SK-N-SH (cell line): ENCODE measurements at regions not wholly inside any gene's neighbourhood (a gene's known extent, or its start where the extent isn't known, plus 50 kb on each side); places are given as distances from the start of the nearest gene placed in this dataset.

Experiments used
- CTCF ChIA-PET: fragments of 300-600, 350-600 bp; formaldehyde crosslinking; extraction: SDS; loops from one replicate; lab custom pipeline; 2021; lab: Yijun Ruan, JAX
- POLR2A ChIA-PET: fragments of 350-600 bp; sonication (Branson Sonifier 250); formaldehyde crosslinking; extraction: SDS; loops from one replicate; lab custom pipeline; 2020; ENCODE audit warnings: antibody characterized with exemption, inconsistent platforms; lab: Yijun Ruan, JAX
- DNase-seq: peaks from one replicate; pipeline ENCODE4 v3.0.0; 2012
- H2AFZ ChIP-seq: fragments of 200-600 bp; sonication (generic); 2 replicates; pipeline ENCODE4 v1.8.1; 2016; ENCODE audit warnings: antibody characterized with exemption, mild to moderate bottlenecking, low read depth
- H3F3A ChIP-seq: fragments of 200-600 bp; sonication (generic); replicated peaks from 2 replicates; pipeline ENCODE3; 2016; ENCODE audit warnings: antibody characterized with exemption, mild to moderate bottlenecking; ENCODE audit not compliant: insufficient read depth
- H3K27ac ChIP-seq, 2 experiments: fragments of 200-500 bp in 1 of 2; fragments of 200-600 bp in 1 of 2; sonication (Bioruptor generic) in 1 of 2; sonication (generic), shearing (Covaris generic) in 1 of 2; 2 replicates each; pipeline versions ENCODE4 v1.5.1 to v1.6.1; 2014 to 2016; ENCODE audit warnings: low read depth in 2 of 2, inconsistent platforms in 1 of 2, low read length in 1 of 2, mild to moderate bottlenecking in 1 of 2, mixed read lengths in 1 of 2
- H3K27me3 ChIP-seq: fragments of 200-600 bp; sonication (generic), shearing (Covaris generic); 2 replicates; pipeline ENCODE4 v1.6.1; 2016; ENCODE audit warnings: mixed run types; ENCODE audit not compliant: insufficient read depth
- H3K36me3 ChIP-seq, 2 experiments: fragments of 200-500 bp in 1 of 2; fragments of 200-600 bp in 1 of 2; sonication (Bioruptor generic) in 1 of 2; sonication (generic) in 1 of 2; replicated peaks in 1 of 2; 2 replicates each; pipeline versions ENCODE3 to v1.5.1; 2014 to 2016; ENCODE audit warnings: low read length in 1 of 2, mild to moderate bottlenecking in 1 of 2; ENCODE audit not compliant: insufficient read depth in 2 of 2, control insufficient read depth in 1 of 2
- H3K4me1 ChIP-seq, 2 experiments: fragments of 200-500 bp in 1 of 2; fragments of 200-600 bp in 1 of 2; sonication (Bioruptor generic) in 1 of 2; sonication (generic), shearing (Covaris generic) in 1 of 2; 2 replicates each; pipeline versions ENCODE4 v1.5.1 to v1.6.1; 2014 to 2016; ENCODE audit warnings: low read depth in 1 of 2, low read length in 1 of 2, mixed run types in 1 of 2; ENCODE audit not compliant: insufficient read depth in 2 of 2, control insufficient read depth in 1 of 2
- H3K4me2 ChIP-seq: fragments of 200-600 bp; sonication (generic), shearing (Covaris generic); 2 replicates; pipeline ENCODE4 v1.6.1; 2017; ENCODE audit warnings: mixed run types
- H3K4me3 ChIP-seq, 2 experiments: fragments of 200-500 bp in 1 of 2; fragments of 200-600 bp in 1 of 2; sonication (Bioruptor generic) in 1 of 2; sonication (generic), shearing (Covaris generic) in 1 of 2; 2 replicates each; pipeline versions ENCODE4 v1.5.1 to v1.8.1; 2014 to 2016; ENCODE audit warnings: low read depth in 2 of 2, inconsistent platforms in 1 of 2, low read length in 1 of 2, mild to moderate bottlenecking in 1 of 2, mixed read lengths in 1 of 2, moderate library complexity in 1 of 2
- H3K79me2 ChIP-seq: fragments of 200-600 bp; sonication (generic); 2 replicates; pipeline ENCODE4 v1.8.1; 2017; ENCODE audit warnings: mild to moderate bottlenecking; ENCODE audit not compliant: insufficient read depth
- H3K9ac ChIP-seq: fragments of 200-600 bp; sonication (generic); 2 replicates; pipeline ENCODE4 v1.6.1; 2017; ENCODE audit warnings: mixed run types
- H3K9me2 ChIP-seq: fragments of 200-600 bp; sonication (generic); 2 replicates; pipeline ENCODE4 v1.6.1; 2017; ENCODE audit warnings: mixed run types
- H3K9me3 ChIP-seq: fragments of 200-600 bp; sonication (generic); 2 replicates; pipeline ENCODE4 v1.6.1; 2017; ENCODE audit warnings: mixed run types, mild to moderate bottlenecking, moderate library complexity
- H4K20me1 ChIP-seq: fragments of 200-600 bp; sonication (generic); 2 replicates; pipeline ENCODE4 v1.6.1; 2017; ENCODE audit warnings: mild to moderate bottlenecking, mixed run types; ENCODE audit not compliant: insufficient read depth
- CHD2 ChIP-seq: fragments of 150-350 bp; IDR thresholded peaks from 2 replicates; pipeline ENCODE4 v1.6.1; 2018; ENCODE audit warnings: low read length; ENCODE audit not compliant: partially characterized antibody
- CTCF ChIP-seq: fragments of 200-600 bp; sonication (generic); IDR thresholded peaks from 2 replicates; pipeline ENCODE4 v1.6.1; 2017; ENCODE audit warnings: antibody characterized with exemption, mild to moderate bottlenecking, moderate library complexity
- ELF1 ChIP-seq: IDR thresholded peaks from 2 replicates; pipeline ENCODE4 v1.4.0; 2012
- EP300 ChIP-seq, 2 experiments: IDR thresholded peaks; 2 replicates each; pipeline versions ENCODE4 v1.4.0 to v1.6.1; 2012; ENCODE audit warnings: borderline replicate concordance in 1 of 2, low read depth in 1 of 2, low read length in 1 of 2
- EZH2phosphoT487 ChIP-seq: fragments of 200-600 bp; sonication (generic); IDR thresholded peaks from 2 replicates; pipeline ENCODE4 v1.6.1; 2017; ENCODE audit warnings: low read depth, mixed run types, mild to moderate bottlenecking, antibody characterized with exemption, moderate library complexity, borderline replicate concordance
- IRF3 ChIP-seq: fragments of 150-350 bp; IDR thresholded peaks from 2 replicates; pipeline ENCODE4 v1.6.1; 2016; ENCODE audit warnings: mild to moderate bottlenecking, low read depth, low read length
- JUND ChIP-seq: IDR thresholded peaks from 2 replicates; pipeline ENCODE4 v1.4.0; 2012
- MEF2A ChIP-seq: IDR thresholded peaks from 2 replicates; pipeline ENCODE4 v1.4.0; 2012; ENCODE audit warnings: low read depth, borderline replicate concordance
- RXRA ChIP-seq: IDR thresholded peaks from 2 replicates; pipeline ENCODE4 v1.4.0; 2012; ENCODE audit warnings: low read depth, mild to moderate bottlenecking, borderline replicate concordance
- TAF1 ChIP-seq: IDR thresholded peaks from 2 replicates; pipeline ENCODE4 v1.6.1; 2012; ENCODE audit warnings: low read depth, mild to moderate bottlenecking, low read length, moderate library complexity, borderline replicate concordance
- WGBS: methylation state at CpG from one replicate; pipeline ENCODE4 v1.1.6; 2017; ENCODE audit warnings: low lambda C conversion rate; 5-methylcytosine and 5-hydroxymethylcytosine counted together
- small RNA-seq, 7 experiments: library from RNA; depleted of rRNA; stranded (forward); fragments of <200 nt; gene quantifications; one replicate each; pipeline ENCODE3, GENCODE V24; 2012
- TF ChIP-seq, protein P1 (sequence below): IDR thresholded peaks from 2 replicates; pipeline ENCODE4 v1.4.0; 2012; ENCODE audit warnings: low read depth
- TF ChIP-seq, protein P2 (sequence below): IDR thresholded peaks from 2 replicates; pipeline ENCODE4 v1.4.0; 2012; ENCODE audit warnings: low read depth, borderline replicate concordance

GRCh38 chr9:96020300-96020791, 144.9 kb downstream of the ERCC6L2 start:
- H3K36me3 ChIP-seq: peaks cover 2 to 3% of the 10 kb centered on the region in 2 experiments
- H3K9me2 ChIP-seq: no peaks in the 10 kb centered on the region
- no peaks in the 10 kb centered on the region for H4K20me1 ChIP-seq
- H3K9me3 ChIP-seq: no peaks in the 10 kb centered on the region
- H3K4me1 ChIP-seq: no peaks in the 10 kb centered on the region; a peak in 1 of 4 replicates
- H3K79me2 ChIP-seq: no peaks in the 10 kb centered on the region
- H3K9ac ChIP-seq: no peak overlapping the region
- TF ChIP-seq ELF1: no peak
- no peak for TF ChIP-seq CHD2
- TF ChIP-seq EP300 (IDR thresholded peaks at IDR 0.05; ENCODE audit: borderline replicate concordance in 1 of 2, low read depth in 1 of 2, low read length in 1 of 2): no peak
- TF ChIP-seq JUND: no peak
- no peak for TF ChIP-seq EZH2phosphoT487
- TF ChIP-seq, protein P1, sequence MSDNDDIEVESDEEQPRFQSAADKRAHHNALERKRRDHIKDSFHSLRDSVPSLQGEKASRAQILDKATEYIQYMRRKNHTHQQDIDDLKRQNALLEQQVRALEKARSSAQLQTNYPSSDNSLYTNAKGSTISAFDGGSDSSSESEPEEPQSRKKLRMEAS: no peak
- no peak for TF ChIP-seq CTCF
- no peak for TF ChIP-seq RXRA
- TF ChIP-seq MEF2A: no peak
- TF ChIP-seq IRF3: no peak
- no peak for TF ChIP-seq TAF1
- TF ChIP-seq, protein P2, sequence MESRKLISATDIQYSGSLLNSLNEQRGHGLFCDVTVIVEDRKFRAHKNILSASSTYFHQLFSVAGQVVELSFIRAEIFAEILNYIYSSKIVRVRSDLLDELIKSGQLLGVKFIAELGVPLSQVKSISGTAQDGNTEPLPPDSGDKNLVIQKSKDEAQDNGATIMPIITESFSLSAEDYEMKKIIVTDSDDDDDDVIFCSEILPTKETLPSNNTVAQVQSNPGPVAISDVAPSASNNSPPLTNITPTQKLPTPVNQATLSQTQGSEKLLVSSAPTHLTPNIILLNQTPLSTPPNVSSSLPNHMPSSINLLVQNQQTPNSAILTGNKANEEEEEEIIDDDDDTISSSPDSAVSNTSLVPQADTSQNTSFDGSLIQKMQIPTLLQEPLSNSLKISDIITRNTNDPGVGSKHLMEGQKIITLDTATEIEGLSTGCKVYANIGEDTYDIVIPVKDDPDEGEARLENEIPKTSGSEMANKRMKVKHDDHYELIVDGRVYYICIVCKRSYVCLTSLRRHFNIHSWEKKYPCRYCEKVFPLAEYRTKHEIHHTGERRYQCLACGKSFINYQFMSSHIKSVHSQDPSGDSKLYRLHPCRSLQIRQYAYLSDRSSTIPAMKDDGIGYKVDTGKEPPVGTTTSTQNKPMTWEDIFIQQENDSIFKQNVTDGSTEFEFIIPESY: no peak
- no peak overlapping the region for H2AFZ ChIP-seq
- no peak for DNase-seq
- 87% methylated on average over 8 of the region's 13 CpGs for WGBS
- H3K27ac ChIP-seq: no peak overlapping the region
- ChIA-PET POLR2A (interaction anchor here (0.8 kb wide), 1 partner anchor 197 kb away, joined by 3 read pairs; no protein-coding TSS in a partner anchor), CTCF (interaction anchor here (1.3 kb wide), 1 partner anchor 12 kb away, joined by 3 read pairs; no protein-coding TSS in a partner anchor)
- H3K4me2 ChIP-seq: no peak overlapping the region
- H3K4me3 ChIP-seq: peak overlapping the region in 1 of 2 experiments; percentile 53; a peak in 1 of 4 replicates
- H3K27me3 ChIP-seq: peaks cover 6% of the 10 kb centered on the region; the same call in 1 of the 2 replicates
- no peaks in the 10 kb centered on the region for H3F3A ChIP-seq

Small RNA genes in the stretch of these regions (small RNA-seq; reads per million reads assigned to genes)
- 0 reads per million in 7 experiments for gene RF00019
